ENCODE measurements at regions not wholly inside any gene's neighbourhood (a gene's known extent, or its start where the extent isn't known, plus 50 kb on each side); places are given as distances from the start of the nearest gene placed in this dataset.

- TF ChIP-seq POLR2A (IDR thresholded peaks at IDR 0.05) (no peak), CTCF (IDR thresholded peaks at IDR 0.05) (no peak)
Measured at GRCh38 chr22:44595841-44596341, 97.9 kb upstream of the RTL6 start.

Data from testis (tissue), 2 donors.